ENCODE measurements at regions not wholly inside any gene's neighbourhood (a gene's known extent, or its start where the extent isn't known, plus 50 kb on each side); places are given as distances from the start of the nearest gene placed in this dataset.

GRCh38 chr13:72253754-72254153, 386.8 kb upstream of the DACH1 start:
- H3K4me1 ChIP-seq (ENCODE audit: control insufficient read depth in 2 of 3, insufficient read depth in 2 of 3, low read depth in 1 of 3, low read length in 3 of 3), result no peaks in the 10 kb centered on the region
- no peaks in the 10 kb centered on the region for H3K27me3 ChIP-seq (ENCODE audit: control insufficient read depth, insufficient read depth, low read length)
- no peaks in the 10 kb centered on the region for H3K9me3 ChIP-seq (ENCODE audit: control insufficient read depth in 2 of 3, insufficient read depth in 1 of 3, low read length in 3 of 3)
- no peak for FAIRE-seq
- no peak for DNase-seq
- H3K9ac ChIP-seq (ENCODE audit: low read length in 3 of 3), result no peak overlapping the region
- intact Hi-C loops (cut with DNase I), result no loop called here
- H3K36me3 ChIP-seq (ENCODE audit: control insufficient read depth in 2 of 3, insufficient read depth in 3 of 3, low read length in 3 of 3), result no peaks in the 10 kb centered on the region
- no peak overlapping the region for H3K27ac ChIP-seq (ENCODE audit: low read depth in 2 of 2, low read length in 2 of 2)
- TF ChIP-seq, protein P1, sequence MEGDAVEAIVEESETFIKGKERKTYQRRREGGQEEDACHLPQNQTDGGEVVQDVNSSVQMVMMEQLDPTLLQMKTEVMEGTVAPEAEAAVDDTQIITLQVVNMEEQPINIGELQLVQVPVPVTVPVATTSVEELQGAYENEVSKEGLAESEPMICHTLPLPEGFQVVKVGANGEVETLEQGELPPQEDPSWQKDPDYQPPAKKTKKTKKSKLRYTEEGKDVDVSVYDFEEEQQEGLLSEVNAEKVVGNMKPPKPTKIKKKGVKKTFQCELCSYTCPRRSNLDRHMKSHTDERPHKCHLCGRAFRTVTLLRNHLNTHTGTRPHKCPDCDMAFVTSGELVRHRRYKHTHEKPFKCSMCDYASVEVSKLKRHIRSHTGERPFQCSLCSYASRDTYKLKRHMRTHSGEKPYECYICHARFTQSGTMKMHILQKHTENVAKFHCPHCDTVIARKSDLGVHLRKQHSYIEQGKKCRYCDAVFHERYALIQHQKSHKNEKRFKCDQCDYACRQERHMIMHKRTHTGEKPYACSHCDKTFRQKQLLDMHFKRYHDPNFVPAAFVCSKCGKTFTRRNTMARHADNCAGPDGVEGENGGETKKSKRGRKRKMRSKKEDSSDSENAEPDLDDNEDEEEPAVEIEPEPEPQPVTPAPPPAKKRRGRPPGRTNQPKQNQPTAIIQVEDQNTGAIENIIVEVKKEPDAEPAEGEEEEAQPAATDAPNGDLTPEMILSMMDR (IDR thresholded peaks at IDR 0.05; ENCODE audit: borderline replicate concordance, extremely low read depth, insufficient read depth), result no peak
- H3K4me3 ChIP-seq (ENCODE audit: low read length in 3 of 3), result no peak overlapping the region

- no peak overlapping the region for H3K27ac ChIP-seq (ENCODE audit: low read depth in 2 of 2, low read length in 2 of 2)
- TF ChIP-seq, protein P1 (IDR thresholded peaks at IDR 0.05; ENCODE audit: borderline replicate concordance, extremely low read depth, insufficient read depth), result no peak
- no peak overlapping the region for H3K9ac ChIP-seq (ENCODE audit: low read length in 3 of 3)
- no peaks in the 10 kb centered on the region for H3K4me1 ChIP-seq (ENCODE audit: control insufficient read depth in 2 of 3, insufficient read depth in 2 of 3, low read depth in 1 of 3, low read length in 3 of 3)
- FAIRE-seq, result no peak
- no peak overlapping the region for H3K4me3 ChIP-seq (ENCODE audit: low read length in 3 of 3)
- no peaks in the 10 kb centered on the region for H3K27me3 ChIP-seq (ENCODE audit: control insufficient read depth, insufficient read depth, low read length)
- DNase-seq, result no peak
- intact Hi-C loops (cut with DNase I), result no loop called here
- H3K9me3 ChIP-seq (ENCODE audit: control insufficient read depth in 2 of 3, insufficient read depth in 1 of 3, low read length in 3 of 3), result no peaks in the 10 kb centered on the region
- no peaks in the 10 kb centered on the region for H3K36me3 ChIP-seq (ENCODE audit: control insufficient read depth in 2 of 3, insufficient read depth in 3 of 3, low read length in 3 of 3)
Measured at GRCh38 chr13:72246396-72246795, 379.4 kb upstream of the DACH1 start.

DNA sequence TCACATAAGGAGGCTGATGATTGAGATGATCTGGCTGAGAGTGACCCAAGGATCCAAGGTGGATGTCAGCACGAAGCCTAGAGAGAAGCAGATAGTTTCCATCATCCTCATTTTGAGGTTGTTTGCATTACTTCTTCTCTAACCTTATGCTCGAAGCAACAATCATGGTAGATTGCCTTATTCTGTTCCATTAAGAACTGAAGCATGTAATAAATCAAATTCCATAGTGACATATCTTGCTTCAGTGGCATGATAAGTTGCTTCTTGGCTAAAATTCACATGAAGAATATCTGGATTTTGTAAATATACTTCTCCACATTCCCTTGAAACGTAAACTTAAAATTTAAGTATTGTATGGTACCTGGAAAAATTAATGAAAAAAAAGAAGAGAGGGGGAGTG, 377.8 kb upstream of the DACH1 start:
- Histone ChIP-seq H3K4me3 (ENCODE audit: low read length in 3 of 3) (no peak overlapping the region), H3K9ac (ENCODE audit: low read length in 3 of 3) (no peak overlapping the region), H3K27ac (ENCODE audit: low read depth in 2 of 2, low read length in 2 of 2) (no peak overlapping the region), H3K27me3 (ENCODE audit: control insufficient read depth, insufficient read depth, low read length) (no peaks in the 10 kb centered on the region), H3K9me3 (ENCODE audit: control insufficient read depth in 2 of 3, insufficient read depth in 1 of 3, low read length in 3 of 3) (no peaks in the 10 kb centered on the region), H3K4me1 (ENCODE audit: control insufficient read depth in 2 of 3, insufficient read depth in 2 of 3, low read depth in 1 of 3, low read length in 3 of 3) (no peaks in the 10 kb centered on the region), H3K36me3 (ENCODE audit: control insufficient read depth in 2 of 3, insufficient read depth in 3 of 3, low read length in 3 of 3) (no peaks in the 10 kb centered on the region)
- TF ChIP-seq, protein P1 (IDR thresholded peaks at IDR 0.05; ENCODE audit: borderline replicate concordance, extremely low read depth, insufficient read depth), result no peak
- no peak for FAIRE-seq
- DNase-seq, result no peak
- intact Hi-C loops (cut with DNase I), result no loop called here

- Histone ChIP-seq H3K4me1 (ENCODE audit: control insufficient read depth in 2 of 3, insufficient read depth in 2 of 3, low read depth in 1 of 3, low read length in 3 of 3) (no peaks in the 10 kb centered on the region), H3K36me3 (ENCODE audit: control insufficient read depth in 2 of 3, insufficient read depth in 3 of 3, low read length in 3 of 3) (no peaks in the 10 kb centered on the region), H3K9ac (ENCODE audit: low read length in 3 of 3) (no peak overlapping the region), H3K27ac (ENCODE audit: low read depth in 2 of 2, low read length in 2 of 2) (no peak overlapping the region), H3K4me3 (ENCODE audit: low read length in 3 of 3) (no peak overlapping the region), H3K9me3 (ENCODE audit: control insufficient read depth in 2 of 3, insufficient read depth in 1 of 3, low read length in 3 of 3) (no peaks in the 10 kb centered on the region), H3K27me3 (ENCODE audit: control insufficient read depth, insufficient read depth, low read length) (no peaks in the 10 kb centered on the region)
- FAIRE-seq, result no peak
- TF ChIP-seq, protein P1 (IDR thresholded peaks at IDR 0.05; ENCODE audit: borderline replicate concordance, extremely low read depth, insufficient read depth), result no peak
- DNase-seq, result no peak
- intact Hi-C loops (cut with DNase I), result no loop called here
Measured at GRCh38 chr13:72230131-72230530, 363.1 kb upstream of the DACH1 start.

Data from kidney (tissue), 13 donors.